ENCODE measurements at regions not wholly inside any gene's neighbourhood (a gene's known extent, or its start where the extent isn't known, plus 50 kb on each side); places are given as distances from the start of the nearest gene placed in this dataset.

DNA sequence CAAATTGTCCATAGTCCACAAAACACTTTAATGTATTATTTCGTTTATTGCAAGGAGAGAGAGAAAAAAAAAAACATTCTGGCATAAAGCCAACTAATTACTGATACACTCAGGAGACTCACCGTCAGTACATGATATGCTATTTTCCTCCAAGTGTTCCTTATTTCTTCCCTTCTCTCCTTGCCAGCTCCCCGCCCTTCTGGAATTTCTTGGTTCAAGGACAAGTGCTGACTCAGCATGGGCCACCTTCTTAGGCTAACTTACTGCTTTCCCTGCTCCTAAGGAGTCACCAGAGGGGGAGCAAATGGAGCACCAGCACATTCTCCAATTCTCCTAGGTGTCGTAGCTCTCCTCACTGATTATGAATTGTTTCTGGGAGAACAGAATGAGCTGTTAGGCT, 133.8 kb upstream of the HDAC9 start:
- DNase-seq, result no peak

GRCh38 chr7:18363751-18364380, 131.7 kb upstream of the HDAC9 start:
- DNase-seq, result no peak

- DNase-seq, result no peak
Observed at GRCh38 chr7:18364396-18364795, 131.2 kb upstream of the HDAC9 start.

GRCh38 chr7:18366394-18366793, 129.2 kb upstream of the HDAC9 start:
- no peak for DNase-seq

DNA sequence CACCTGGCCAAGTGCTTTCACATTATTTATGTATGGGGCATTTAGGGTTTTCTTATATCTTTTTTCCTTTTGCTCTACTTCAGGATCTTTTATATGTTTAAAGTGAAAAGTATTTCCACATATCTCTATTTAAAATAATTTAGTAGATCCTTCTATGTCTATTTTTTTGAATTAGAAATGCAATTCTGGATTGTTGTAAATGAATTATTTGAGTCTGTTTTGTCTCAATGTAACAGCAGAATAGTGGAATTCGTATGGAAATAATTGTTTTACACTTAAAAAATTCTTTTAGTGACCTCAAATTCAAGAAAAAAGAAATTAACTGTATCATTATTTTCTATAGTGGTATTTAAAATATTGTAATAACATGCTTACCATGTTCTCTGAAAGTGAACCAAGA, 126.5 kb upstream of the HDAC9 start:
- no peak for DNase-seq

DNA sequence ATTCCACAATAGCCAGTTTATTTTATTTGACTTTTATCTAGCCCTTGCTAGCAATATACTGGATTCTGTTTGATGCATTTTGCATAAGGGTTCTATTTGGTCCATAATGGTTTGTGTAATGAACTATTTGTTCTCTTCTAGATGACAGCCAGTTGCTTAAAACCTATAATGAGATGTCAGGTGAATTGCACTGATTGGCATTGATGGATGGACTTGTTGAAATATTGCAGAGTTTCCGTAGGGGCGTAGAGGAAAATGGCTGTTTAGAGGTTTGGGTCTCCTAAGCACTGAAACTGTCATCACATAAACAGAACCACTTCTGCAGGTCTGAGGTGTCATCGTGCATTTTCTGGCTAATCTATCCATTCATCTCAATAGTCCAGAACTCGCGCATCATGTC, 124.9 kb upstream of the HDAC9 start:
- DNase-seq, result no peak

GRCh38 chr7:18378989-18379605, 116.5 kb upstream of the HDAC9 start:
- no peak for DNase-seq

DNA sequence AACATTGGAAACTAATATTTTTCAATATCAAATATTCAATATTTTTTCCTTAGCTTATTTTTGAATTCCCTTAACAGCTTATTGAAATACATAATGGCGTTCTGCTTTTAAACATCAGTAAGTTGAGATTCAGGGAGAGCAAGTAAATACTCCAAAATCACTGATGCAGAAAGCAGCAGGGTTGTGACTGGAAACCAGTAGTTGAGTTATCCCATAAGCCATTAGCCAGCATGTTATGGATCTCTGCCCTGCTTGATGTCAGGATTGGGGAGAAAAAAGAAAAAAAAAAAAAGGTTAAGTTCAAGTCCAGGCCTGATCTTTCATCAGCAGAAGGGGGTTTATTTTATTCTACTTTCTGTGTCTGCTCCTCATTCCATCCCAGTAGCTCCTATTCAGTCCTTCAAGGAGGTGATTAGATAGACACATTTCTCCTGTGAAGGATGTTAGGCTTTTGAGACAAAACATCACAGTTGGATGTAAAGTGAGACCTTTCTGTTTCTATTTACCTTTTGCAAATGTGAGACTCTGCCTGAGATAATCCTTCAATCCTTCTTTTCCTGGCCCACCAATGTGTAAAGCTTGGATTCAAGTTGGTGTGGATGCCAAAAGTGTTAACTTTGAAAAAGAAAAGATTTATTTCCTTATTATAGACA, 110.9 kb upstream of the HDAC9 start:
- no peak for DNase-seq

DNA sequence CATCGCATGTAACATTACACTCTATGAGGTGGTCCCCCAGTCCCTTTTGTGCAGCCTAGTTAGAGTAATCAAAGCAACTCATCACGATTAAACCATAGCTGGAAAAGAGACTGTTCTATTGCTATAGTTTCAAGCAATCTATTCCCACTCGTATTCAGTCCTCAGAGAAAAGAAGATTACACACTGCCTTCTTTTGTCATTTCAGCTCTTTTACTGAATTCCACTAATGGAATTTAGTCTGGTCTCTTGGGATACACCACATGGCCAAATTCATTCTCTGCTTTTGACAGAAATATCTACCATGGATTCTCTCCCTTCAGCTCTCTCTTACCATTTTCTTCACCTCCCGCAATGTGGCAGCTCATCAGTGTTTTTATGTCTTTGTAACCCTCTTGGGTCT, 108.9 kb upstream of the HDAC9 start:
- DNase-seq, result no peak

DNA sequence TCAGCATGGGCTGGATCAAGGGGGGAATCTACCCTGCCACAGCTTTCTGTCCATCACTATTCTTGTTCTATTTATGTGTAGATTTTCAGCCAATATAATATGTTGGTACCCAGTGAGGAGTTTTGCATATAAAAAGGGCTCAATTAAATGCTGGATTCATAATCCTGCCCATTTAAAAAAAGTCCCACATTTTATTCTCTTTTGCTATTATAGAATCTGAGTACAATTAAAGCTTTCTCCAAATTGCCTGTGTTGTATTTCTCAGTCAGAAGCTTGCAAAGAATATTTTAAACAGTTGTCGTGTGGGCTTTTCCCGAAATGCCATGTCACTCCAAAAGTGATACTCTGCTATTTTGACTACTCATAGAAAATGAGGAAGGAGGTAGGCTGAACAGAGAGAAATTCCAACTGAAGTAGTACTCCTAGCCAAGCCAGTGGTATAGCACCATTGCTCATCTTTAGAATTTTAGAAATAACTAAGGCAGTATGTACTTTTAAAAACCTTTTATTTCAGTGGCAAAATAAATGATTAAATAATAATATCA, 108.3 kb upstream of the HDAC9 start:
- no peak for DNase-seq

- DNase-seq, result no peak
Observed at GRCh38 chr7:18390535-18390907, 105.0 kb upstream of the HDAC9 start.

- DNase-seq, result no peak
Observed at GRCh38 chr7:18393465-18394118, 102.0 kb upstream of the HDAC9 start.

DNA sequence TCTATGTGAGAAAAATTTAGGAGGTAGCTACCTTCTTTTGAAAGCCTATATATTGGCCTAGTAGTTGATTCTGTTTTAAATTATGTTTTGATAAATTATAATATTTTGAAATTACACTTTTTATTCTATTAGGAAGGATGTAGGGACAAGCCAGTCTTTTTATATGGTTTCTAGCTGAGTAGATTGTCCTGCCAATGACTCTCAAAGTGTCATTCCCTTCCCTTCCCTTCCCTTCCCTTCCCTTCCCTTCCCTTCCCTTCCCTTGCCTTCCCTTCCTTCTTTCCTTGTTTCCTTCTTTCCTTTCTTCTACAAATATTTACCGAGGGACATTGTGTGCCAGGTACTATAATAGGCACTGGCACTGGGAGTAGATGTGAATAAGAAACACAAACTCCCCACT, 99.7 kb upstream of the HDAC9 start:
- DNase-seq, result no peak

GRCh38 chr7:18396953-18397352, 98.6 kb upstream of the HDAC9 start:
- DNase-seq, result no peak

- no peak for DNase-seq
Observed at GRCh38 chr7:18399436-18400235, 95.9 kb upstream of the HDAC9 start.

DNA sequence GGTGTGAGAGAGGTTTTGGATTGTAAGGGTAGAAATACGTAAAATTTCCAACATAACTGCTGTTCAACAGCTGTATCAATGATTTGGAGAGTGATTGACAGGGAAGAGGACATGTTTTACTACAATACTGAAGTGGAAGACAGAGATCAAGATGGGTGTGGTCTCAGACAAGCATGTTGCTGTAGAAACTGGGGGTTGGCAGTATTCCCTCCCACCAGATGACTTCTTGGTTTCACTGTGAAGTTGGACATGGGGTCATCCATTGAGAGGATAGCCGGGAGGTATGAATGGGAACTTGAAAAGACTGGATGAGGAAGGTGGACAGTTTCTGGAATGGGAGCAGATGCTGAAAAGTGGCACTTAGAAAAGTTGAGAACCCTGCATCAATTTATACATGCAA, 95.3 kb upstream of the HDAC9 start:
- no peak for DNase-seq

DNA sequence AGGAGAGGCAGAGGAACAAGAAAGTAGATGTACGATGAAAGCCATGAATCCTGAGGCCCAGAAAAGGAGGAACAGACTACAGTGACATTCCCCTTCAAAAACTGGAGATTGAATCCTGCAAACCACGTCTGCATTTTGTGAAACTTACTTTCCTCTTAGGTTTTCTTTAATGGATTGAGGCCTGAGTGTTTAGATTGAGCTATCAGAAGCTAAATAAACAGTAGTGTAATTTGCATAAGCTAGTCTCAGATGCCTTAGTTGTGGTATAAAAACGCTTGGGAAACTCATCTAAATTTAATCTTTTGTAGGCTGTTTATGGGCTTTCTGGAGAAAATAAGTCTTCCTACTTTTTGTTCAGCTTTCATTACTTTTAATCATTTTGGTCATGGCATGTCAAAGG, 94.8 kb upstream of the HDAC9 start:
- no peak for DNase-seq

GRCh38 chr7:18401757-18402156, 93.8 kb upstream of the HDAC9 start:
- no peak for DNase-seq

- DNase-seq, result no peak
Observed at GRCh38 chr7:18402488-18403183, 92.9 kb upstream of the HDAC9 start.

DNA sequence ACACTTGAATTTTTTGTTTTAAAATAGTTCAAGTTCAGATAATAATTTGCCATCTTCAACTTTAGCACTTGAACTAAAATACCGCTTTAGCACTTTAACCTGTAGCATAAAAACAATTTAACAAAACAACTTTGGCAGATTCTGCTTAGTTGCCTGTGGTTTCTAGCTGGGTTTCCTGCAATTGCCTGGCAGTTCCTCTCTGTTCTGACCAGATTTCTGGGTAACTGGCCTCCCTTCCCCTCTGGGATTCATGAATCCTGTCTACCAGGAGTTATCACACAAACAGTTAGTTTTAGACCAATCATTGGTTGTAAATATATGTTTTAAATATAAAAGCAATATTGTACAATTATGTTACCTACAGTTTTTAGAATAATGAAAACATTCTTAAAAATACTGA, 89.8 kb upstream of the HDAC9 start:
- no peak for DNase-seq

- DNase-seq, result no peak
Observed at GRCh38 chr7:18407385-18407784, 88.2 kb upstream of the HDAC9 start.

All from right lung (tissue), 2 donors.